Tibial nerve (tissue), 4 donors: ENCODE measurements at regions not wholly inside any gene's neighbourhood (a gene's known extent, or its start where the extent isn't known, plus 50 kb on each side); places are given as distances from the start of the nearest gene placed in this dataset.

Experiments used
- CTCF ChIP-seq, 5 experiments: fragments of 200-600 bp in 3 of 5; fragments of 450-650 bp in 2 of 5; sonication (generic) in 3 of 5; IDR thresholded peaks; one replicate each; pipeline ENCODE4 v1.5.1; 2016 to 2019; ENCODE audit warnings: antibody characterized with exemption in 5 of 5, mild to moderate bottlenecking in 3 of 5, moderate library complexity in 2 of 5
- EP300 ChIP-seq, 2 donors: sonication (generic); formaldehyde crosslinking; IDR thresholded peaks; one replicate each; pipeline ENCODE4 v1.6.1; 2017; ENCODE audit warnings: antibody characterized with exemption in 2 of 2, mild to moderate bottlenecking in 1 of 2
- POLR2A ChIP-seq, 2 donors: fragments of 450-650 bp; IDR thresholded peaks; one replicate each; pipeline ENCODE4 v1.6.1; 2017; ENCODE audit warnings: antibody characterized with exemption in 2 of 2, mild to moderate bottlenecking in 2 of 2, moderate library complexity in 2 of 2

- no peak for TF ChIP-seq CTCF (IDR thresholded peaks at IDR 0.05)
- TF ChIP-seq POLR2A (IDR thresholded peaks at IDR 0.05): no peak
- TF ChIP-seq EP300 (IDR thresholded peaks at IDR 0.05): no peak
Measured at GRCh38 chr3:194804796-194805195, 119.1 kb downstream of the FAM43A start.
